ENCODE measurements at regions not wholly inside any gene's neighbourhood (a gene's known extent, or its start where the extent isn't known, plus 50 kb on each side); places are given as distances from the start of the nearest gene placed in this dataset.

DNA sequence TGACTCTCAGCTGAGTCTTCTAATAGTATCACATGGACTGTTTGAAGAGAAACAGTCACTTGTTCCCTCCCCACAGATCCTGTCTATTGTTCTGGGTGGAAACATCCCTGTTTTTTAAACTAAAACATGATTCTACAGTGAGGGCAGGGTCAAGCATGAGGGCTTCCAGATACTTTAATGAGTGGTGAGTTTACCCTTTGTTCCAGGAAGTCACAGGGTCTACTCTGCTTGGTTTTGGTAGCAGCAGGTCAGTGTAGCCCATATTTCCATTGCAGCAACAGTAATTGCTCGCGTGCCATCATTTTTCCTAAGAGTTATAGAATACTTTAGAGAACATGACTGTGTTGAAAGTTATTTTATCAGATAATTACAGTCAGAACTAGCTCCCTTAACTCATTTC is 87.4 kb downstream of the ZNF732 start:
- intact Hi-C loops (cut with DNase I): no loop called here
- Histone ChIP-seq H3K4me1 (peaks cover 10 to 14% (median 11%) of the 10 kb centered on the region in 4 donors), H3K36me3 (peaks cover 0 to 4% (median 2%) of the 10 kb centered on the region in 4 donors), H3K4me3 (no peak overlapping the region), H3K27me3 (no peaks in the 10 kb centered on the region), H3K27ac (replicated peaks in 1 of 4) (no peak overlapping the region), H3K9me3 (no peaks in the 10 kb centered on the region)
- DNase-seq (ENCODE audit: extremely low spot score): no peak
- TF ChIP-seq POLR2A (IDR thresholded peaks at IDR 0.05; ENCODE audit: low read depth): no peak
- TF ChIP-seq EP300 (IDR thresholded peaks at IDR 0.05): no peak
- TF ChIP-seq, protein P1, sequence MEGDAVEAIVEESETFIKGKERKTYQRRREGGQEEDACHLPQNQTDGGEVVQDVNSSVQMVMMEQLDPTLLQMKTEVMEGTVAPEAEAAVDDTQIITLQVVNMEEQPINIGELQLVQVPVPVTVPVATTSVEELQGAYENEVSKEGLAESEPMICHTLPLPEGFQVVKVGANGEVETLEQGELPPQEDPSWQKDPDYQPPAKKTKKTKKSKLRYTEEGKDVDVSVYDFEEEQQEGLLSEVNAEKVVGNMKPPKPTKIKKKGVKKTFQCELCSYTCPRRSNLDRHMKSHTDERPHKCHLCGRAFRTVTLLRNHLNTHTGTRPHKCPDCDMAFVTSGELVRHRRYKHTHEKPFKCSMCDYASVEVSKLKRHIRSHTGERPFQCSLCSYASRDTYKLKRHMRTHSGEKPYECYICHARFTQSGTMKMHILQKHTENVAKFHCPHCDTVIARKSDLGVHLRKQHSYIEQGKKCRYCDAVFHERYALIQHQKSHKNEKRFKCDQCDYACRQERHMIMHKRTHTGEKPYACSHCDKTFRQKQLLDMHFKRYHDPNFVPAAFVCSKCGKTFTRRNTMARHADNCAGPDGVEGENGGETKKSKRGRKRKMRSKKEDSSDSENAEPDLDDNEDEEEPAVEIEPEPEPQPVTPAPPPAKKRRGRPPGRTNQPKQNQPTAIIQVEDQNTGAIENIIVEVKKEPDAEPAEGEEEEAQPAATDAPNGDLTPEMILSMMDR (IDR thresholded peaks at IDR 0.05): no peak
- TF ChIP-seq POLR2AphosphoS5 (IDR thresholded peaks at IDR 0.05): no peak
- WGBS: 100% methylated on average over 2 of the region's 2 CpGs

DNA sequence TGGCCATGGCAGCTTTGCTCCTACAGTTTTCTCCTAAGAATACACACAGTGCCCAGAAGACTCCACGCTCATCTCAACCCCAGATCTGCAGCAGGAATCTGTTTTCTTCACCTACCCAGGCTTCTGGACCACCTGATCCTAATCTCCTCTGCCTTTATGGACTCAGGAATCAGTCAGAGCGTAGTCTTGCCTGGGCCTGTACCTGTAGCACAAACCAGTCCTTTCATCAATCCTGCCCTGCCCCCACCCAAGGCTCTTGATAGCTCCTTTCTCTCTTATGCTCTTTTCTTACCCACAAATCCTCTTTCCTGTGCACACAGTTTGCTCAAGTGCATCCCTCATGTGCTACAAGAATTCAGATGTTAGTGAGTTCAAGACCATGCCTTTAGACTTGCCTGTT is 89.7 kb downstream of the ZNF718 start:
- H3K4me1 ChIP-seq: peaks cover 10 to 16% (median 13%) of the 10 kb centered on the region in 4 donors
- TF ChIP-seq POLR2A (IDR thresholded peaks at IDR 0.05; ENCODE audit: low read depth): no peak
- TF ChIP-seq EP300 (IDR thresholded peaks at IDR 0.05): no peak
- TF ChIP-seq POLR2AphosphoS5 (IDR thresholded peaks at IDR 0.05): no peak
- TF ChIP-seq, protein P1 (IDR thresholded peaks at IDR 0.05): no peak
- no peaks in the 10 kb centered on the region for H3K9me3 ChIP-seq
- intact Hi-C loops (cut with DNase I): no loop called here
- WGBS: 93% methylated on average over 2 of the region's 2 CpGs
- H3K27me3 ChIP-seq: no peaks in the 10 kb centered on the region
- peaks cover 0 to 3% (median 0%) of the 10 kb centered on the region in 4 donors for H3K36me3 ChIP-seq
- DNase-seq (ENCODE audit: extremely low spot score): no peak
- peak overlapping the region in 1 of 4 donors; percentile 80 for H3K4me3 ChIP-seq
- H3K27ac ChIP-seq (replicated peaks in 1 of 4): no peak overlapping the region

Data from esophagus muscularis mucosa (tissue), 4 donors.